SK-N-SH treated with all-trans-retinoic acid at 6 μM for 48 hours (cell line): ENCODE measurements at regions not wholly inside any gene's neighbourhood (a gene's known extent, or its start where the extent isn't known, plus 50 kb on each side); places are given as distances from the start of the nearest gene placed in this dataset.

Experiments used
- ARNTL ChIP-seq: fragments of 450-650 bp; formaldehyde crosslinking; IDR thresholded peaks from 2 replicates; pipeline ENCODE4 v1.5.0; 2020; ENCODE audit warnings: low read depth, mild to moderate bottlenecking, moderate library complexity, borderline replicate concordance
- BACH2 ChIP-seq: fragments of 250-450 bp; sonication (Bioruptor Pico); IDR thresholded peaks from 2 replicates; pipeline ENCODE4 v1.9.0; 2021; ENCODE audit warnings: mild to moderate bottlenecking, borderline replicate concordance
- CREB5 ChIP-seq: fragments of 250-450 bp; sonication (Bioruptor Pico); IDR thresholded peaks from 2 replicates; pipeline ENCODE4 v1.5.1; 2020; ENCODE audit warnings: low read depth, mild to moderate bottlenecking, moderate library complexity
- CSDC2 ChIP-seq: fragments of 250-450 bp; sonication (Bioruptor Pico); IDR thresholded peaks from 2 replicates; pipeline ENCODE4 v1.5.0; 2020; ENCODE audit warnings: mild to moderate bottlenecking, moderate library complexity
- CSRNP3 ChIP-seq: fragments of 250-450 bp; sonication (Bioruptor Pico); IDR thresholded peaks from 2 replicates; pipeline ENCODE4 v1.5.1; 2021; ENCODE audit warnings: mild to moderate bottlenecking, moderate library complexity
- GLIS3 ChIP-seq: fragments of 250-450 bp; sonication (Bioruptor Pico); IDR thresholded peaks from 2 replicates; pipeline ENCODE4 v1.5.0; 2020; ENCODE audit warnings: mild to moderate bottlenecking, moderate library complexity
- PPARA ChIP-seq: fragments of 250-450 bp; sonication (Bioruptor Pico); IDR thresholded peaks from 2 replicates; pipeline ENCODE4 v1.5.0; 2020; ENCODE audit warnings: mild to moderate bottlenecking, borderline replicate concordance
- RARB ChIP-seq: fragments of 250-450 bp; sonication (Bioruptor Pico); IDR thresholded peaks from 2 replicates; pipeline ENCODE4 v1.8.0; 2021; ENCODE audit warnings: mild to moderate bottlenecking, moderate library complexity
- SNAI2 ChIP-seq: fragments of 250-450 bp; sonication (Bioruptor Pico); IDR thresholded peaks from 2 replicates; pipeline ENCODE4 v1.5.0; 2020; ENCODE audit warnings: mild to moderate bottlenecking, moderate library complexity
- ZFP3 ChIP-seq: fragments of 250-450 bp; sonication (Bioruptor Pico); IDR thresholded peaks from 2 replicates; pipeline ENCODE4 v1.5.0; 2020; ENCODE audit warnings: mild to moderate bottlenecking, moderate library complexity
- ZFP30 ChIP-seq: fragments of 450-650 bp; formaldehyde crosslinking; IDR thresholded peaks from 2 replicates; pipeline ENCODE4 v1.5.0; 2022; ENCODE audit warnings: mild to moderate bottlenecking, moderate library complexity
- ZNF8 ChIP-seq: fragments of 450-650 bp; formaldehyde crosslinking; IDR thresholded peaks from 2 replicates; pipeline ENCODE4 v1.5.0; 2020; ENCODE audit warnings: mild to moderate bottlenecking, moderate library complexity

- no peak for TF ChIP-seq ZFP30 (CRISPR knock-in tag)
- no peak for TF ChIP-seq BACH2 (CRISPR knock-in tag)
- TF ChIP-seq ZFP3 (CRISPR knock-in tag) = no peak
- TF ChIP-seq CSRNP3 = no peak
- TF ChIP-seq CSDC2 (CRISPR knock-in tag) = no peak
- no peak for TF ChIP-seq ARNTL (CRISPR knock-in tag)
- TF ChIP-seq CREB5 (CRISPR knock-in tag) = no peak
- no peak for TF ChIP-seq SNAI2 (CRISPR knock-in tag)
- TF ChIP-seq ZNF8 (CRISPR knock-in tag) = no peak
- TF ChIP-seq GLIS3 (CRISPR knock-in tag) = no peak
- TF ChIP-seq RARB (CRISPR knock-in tag) = no peak
- no peak for TF ChIP-seq PPARA (CRISPR knock-in tag)
Measured at GRCh38 chr13:90622541-90622940, 724.9 kb upstream of the MIR17HG start.
